B cell (primary cell): ENCODE measurements at regions not wholly inside any gene's neighbourhood (a gene's known extent, or its start where the extent isn't known, plus 50 kb on each side); places are given as distances from the start of the nearest gene placed in this dataset.

Source experiments
- ATAC-seq: fragments of 200-7000 bp; cut with Tn5 transposase; one replicate; pipeline ENCODE4 v1.10.0; 2021; ENCODE audit warnings: low read depth, mild to moderate bottlenecking, moderate number of reproducible peaks, moderate library complexity
- CTCF ChIA-PET: fragments of 350-600 bp; sonication (Branson Sonifier 250); formaldehyde crosslinking; loops from one replicate; lab custom pipeline; 2021; ENCODE audit warnings: antibody characterized with exemption, inconsistent platforms; lab: Charles Lee
- POLR2A ChIA-PET: fragments of 350-600 bp; sonication (Branson Sonifier 250); formaldehyde crosslinking; loops from one replicate; lab custom pipeline; 2021; ENCODE audit warnings: antibody characterized with exemption; lab: Charles Lee
- DNase-seq: peaks from one replicate; pipeline ENCODE4 v3.0.0; 2013
- H2AFZ ChIP-seq: 2 replicates; pipeline ENCODE4 v1.6.1; 2012; ENCODE audit warnings: mild to moderate bottlenecking, low read depth, low read length; ENCODE audit not compliant: insufficient read depth, poor library complexity, severe bottlenecking
- H3K27ac ChIP-seq, 2 donors: 1 replicate in 1 of 2; 2 replicates in 1 of 2; pipeline ENCODE4 v1.5.1; 2012 to 2013; ENCODE audit warnings: low read length in 2 of 2, mild to moderate bottlenecking in 2 of 2, moderate library complexity in 1 of 2
- H3K27me3 ChIP-seq, 4 experiments: fragments of 200-600 bp in 1 of 4; sonication (generic) in 1 of 4; replicated peaks in 1 of 4; 1 replicate in 2 of 4; 2 replicates in 2 of 4; pipeline versions ENCODE4 v1.6.1 to v1.7.0; 2013 to 2016; ENCODE audit warnings: low read length in 3 of 4, mild to moderate bottlenecking in 2 of 4, mixed read lengths in 1 of 4, moderate library complexity in 1 of 4; ENCODE audit not compliant: insufficient read depth in 4 of 4, control insufficient read depth in 3 of 4; ENCODE audit errors: control extremely low read depth in 1 of 4
- H3K36me3 ChIP-seq, 2 experiments: replicated peaks in 1 of 2; 1 replicate in 1 of 2; 2 replicates in 1 of 2; pipeline versions ENCODE4 v1.6.1 to v1.7.1; 2013; ENCODE audit warnings: low read length in 1 of 2; ENCODE audit not compliant: insufficient read depth in 2 of 2, control insufficient read depth in 1 of 2; ENCODE audit errors: control extremely low read depth in 1 of 2, extremely low read depth in 1 of 2
- H3K4me1 ChIP-seq, 2 donors: fragments of 200-600 bp in 1 of 2; sonication (generic) in 1 of 2; 1 replicate in 1 of 2; 2 replicates in 1 of 2; pipeline versions ENCODE4 v1.5.1 to v1.6.1; 2013 to 2017; ENCODE audit warnings: low read length in 2 of 2; ENCODE audit not compliant: control insufficient read depth in 2 of 2, insufficient read depth in 2 of 2
- H3K4me2 ChIP-seq: replicated peaks from 2 replicates; pipeline ENCODE3; 2012; ENCODE audit warnings: mild to moderate bottlenecking, low read depth, low read length; ENCODE audit not compliant: poor library complexity, severe bottlenecking
- H3K4me3 ChIP-seq, 5 experiments: fragments of 200-600 bp in 1 of 5; sonication (generic) in 1 of 5; 1 replicate in 3 of 5; 2 replicates in 2 of 5; pipeline versions ENCODE4 v1.5.1 to v1.7.0; 2011 to 2016; ENCODE audit warnings: low read length in 4 of 5, mild to moderate bottlenecking in 4 of 5, low read depth in 2 of 5, control low read depth in 1 of 5, moderate library complexity in 1 of 5; ENCODE audit not compliant: insufficient read depth in 1 of 5; ENCODE audit errors: control extremely low read depth in 1 of 5, extremely low read depth in 1 of 5
- H3K79me2 ChIP-seq: fragments of 200-600 bp; sonication (generic); one replicate; pipeline ENCODE4 v1.6.0; 2016; ENCODE audit warnings: low read length; ENCODE audit not compliant: control insufficient read depth, insufficient read depth
- H3K9ac ChIP-seq: fragments of 200-600 bp; sonication (generic); 2 replicates; pipeline ENCODE4 v1.6.1; 2017; ENCODE audit warnings: mild to moderate bottlenecking, low read length, moderate library complexity
- H3K9me3 ChIP-seq, 3 donors: one replicate each; pipeline versions ENCODE4 v1.6.1 to v1.7.1; 2013; ENCODE audit warnings: low read length in 2 of 3; ENCODE audit not compliant: control insufficient read depth in 2 of 3, insufficient read depth in 1 of 3; ENCODE audit errors: control extremely low read depth in 1 of 3
- H4K20me1 ChIP-seq: 2 replicates; pipeline ENCODE4 v1.6.0; 2012; ENCODE audit warnings: mild to moderate bottlenecking, low read length; ENCODE audit not compliant: insufficient read depth, control insufficient read depth, poor library complexity, severe bottlenecking
- H3K27ac Mint-ChIP-seq: one replicate; pipeline ENCODE4 v1.8.0; 2021; ENCODE audit warnings: mixed read lengths
- H3K27me3 Mint-ChIP-seq: one replicate; pipeline ENCODE4 v1.8.0; 2021; ENCODE audit warnings: mixed read lengths
- H3K4me1 Mint-ChIP-seq: one replicate; pipeline ENCODE4 v1.8.0; 2021; ENCODE audit warnings: mixed read lengths
- H3K4me3 Mint-ChIP-seq: one replicate; pipeline ENCODE4 v1.8.0; 2021; ENCODE audit warnings: mixed read lengths
- H3K9me3 Mint-ChIP-seq: one replicate; pipeline ENCODE4 v1.8.0; 2022; ENCODE audit warnings: mixed read lengths; ENCODE audit not compliant: insufficient read depth
- CTCF ChIP-seq: fragments of 200-600 bp; IDR thresholded peaks from one replicate; pipeline ENCODE4 v1.8.0; 2022; ENCODE audit warnings: antibody characterized with exemption, mild to moderate bottlenecking
- EZH2 ChIP-seq: IDR thresholded peaks from 2 replicates; pipeline ENCODE4 v1.6.1; 2012; ENCODE audit warnings: borderline replicate concordance, low read depth, mild to moderate bottlenecking, moderate library complexity, low read length; ENCODE audit not compliant: insufficient read depth, poor library complexity, severe bottlenecking
- WGBS: methylation state at CpG from one replicate; pipeline ENCODE4 v1.1.5; 2013; ENCODE audit warnings: missing lambda C conversion rate; ENCODE audit not compliant: insufficient coverage; 5-methylcytosine and 5-hydroxymethylcytosine counted together
- intact Hi-C: fragments of 100-400 bp; cut with micrococcal nuclease; formaldehyde crosslinking; loops from one replicate; pipeline ENCODE4 v1.10.0; 2022

DNA sequence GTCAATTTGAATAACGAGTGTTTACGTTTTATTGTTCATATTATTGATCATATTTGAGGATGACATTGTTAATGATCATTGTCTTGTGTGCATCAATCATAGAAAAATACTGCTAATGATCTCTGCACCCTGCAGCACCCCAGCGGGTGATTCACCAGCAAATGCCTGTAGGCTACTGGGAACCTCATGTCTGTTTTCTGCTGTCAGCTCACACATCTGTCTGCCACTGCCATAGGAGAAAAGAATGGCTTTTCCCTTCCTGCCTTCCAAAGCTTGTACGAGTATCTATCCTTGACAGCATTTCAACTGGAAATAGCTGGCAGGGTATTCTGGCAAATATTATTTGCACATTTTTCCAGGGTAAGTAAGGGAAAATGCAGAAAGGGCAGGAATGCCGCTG, 272.1 kb upstream of the TRAM1L1 start:
- Histone ChIP-seq H3K27ac (no peak overlapping the region), H3K27me3 (no peaks in the 10 kb centered on the region), H3K4me3 (no peak overlapping the region), H4K20me1 (no peaks in the 10 kb centered on the region), H3K9me3 (no peaks in the 10 kb centered on the region), H3K36me3 (no peaks in the 10 kb centered on the region), H3K79me2 (no peaks in the 10 kb centered on the region), H3K4me2 (no peak overlapping the region), H2AFZ (no peak overlapping the region), H3K4me1 (no peaks in the 10 kb centered on the region), H3K9ac (no peak overlapping the region)
- Mint-ChIP-seq H3K4me1 (no peaks in the 10 kb centered on the region), H3K4me3 (no peak overlapping the region), H3K27me3 (no peaks in the 10 kb centered on the region), H3K9me3 (peaks cover 3% of the 10 kb centered on the region), H3K27ac (no peak overlapping the region)
- intact Hi-C loops, result no loop called here
- ChIA-PET POLR2A (no interaction called here), CTCF (no interaction called here)
- TF ChIP-seq EZH2, result no peak
- TF ChIP-seq CTCF, result no peak
- 92% methylated on average over 1 of the region's 5 CpGs for WGBS
- DNase-seq (no peak), ATAC-seq (no peak)

DNA sequence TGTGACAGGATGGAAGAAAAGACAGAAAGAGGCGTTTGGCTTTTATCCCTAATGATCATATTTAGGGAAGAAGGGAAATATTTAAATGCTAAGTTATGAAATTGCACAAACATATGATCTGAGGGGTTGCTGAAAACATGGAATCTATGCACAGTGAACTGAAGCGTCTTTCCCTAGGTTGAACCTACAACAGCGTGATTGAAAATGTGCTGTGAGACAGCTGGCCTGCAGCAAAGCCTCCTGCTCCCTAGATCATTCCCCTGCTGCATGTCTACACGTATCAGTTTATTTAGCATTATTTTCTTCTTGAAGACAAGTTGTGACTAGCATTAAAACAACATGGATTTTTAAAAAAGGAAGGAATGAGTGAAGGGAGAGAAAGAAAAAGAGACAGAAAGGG, 272.5 kb upstream of the TRAM1L1 start:
- no peaks in the 10 kb centered on the region for H3K79me2 ChIP-seq
- no peak overlapping the region for H3K4me3 ChIP-seq
- H3K4me2 ChIP-seq, result no peak overlapping the region
- H3K27me3 Mint-ChIP-seq, result no peaks in the 10 kb centered on the region
- H2AFZ ChIP-seq, result no peak overlapping the region
- H4K20me1 ChIP-seq, result no peaks in the 10 kb centered on the region
- no peaks in the 10 kb centered on the region for H3K36me3 ChIP-seq
- no peak overlapping the region for H3K27ac ChIP-seq
- no peak for ATAC-seq
- TF ChIP-seq EZH2, result no peak
- no peak for TF ChIP-seq CTCF
- CTCF ChIA-PET, result no interaction called here
- no peak overlapping the region for H3K4me3 Mint-ChIP-seq
- DNase-seq, result no peak
- H3K4me1 Mint-ChIP-seq, result no peaks in the 10 kb centered on the region
- peaks cover 3% of the 10 kb centered on the region for H3K9me3 Mint-ChIP-seq
- no peaks in the 10 kb centered on the region for H3K9me3 ChIP-seq
- intact Hi-C loops, result no loop called here
- H3K4me1 ChIP-seq, result no peaks in the 10 kb centered on the region
- no peaks in the 10 kb centered on the region for H3K27me3 ChIP-seq
- POLR2A ChIA-PET, result no interaction called here
- H3K9ac ChIP-seq, result no peak overlapping the region
- WGBS, result 100% methylated on average over 3 of the region's 4 CpGs
- H3K27ac Mint-ChIP-seq, result no peak overlapping the region
